ENCODE measurements at regions not wholly inside any gene's neighbourhood (a gene's known extent, or its start where the extent isn't known, plus 50 kb on each side); places are given as distances from the start of the nearest gene placed in this dataset.

GRCh38 chr2:210782222-210782621 is 225.8 kb downstream of the CPS1 start:
- no peak for TF ChIP-seq CTCF (IDR thresholded peaks at IDR 0.05; ENCODE audit: low read depth, low read length, missing input control)
- TF ChIP-seq EGR1 (IDR thresholded peaks at IDR 0.05; ENCODE audit: low read depth in 2 of 2), result no peak
- TF ChIP-seq REST (IDR thresholded peaks at IDR 0.05), result no peak
- TF ChIP-seq MAX (IDR thresholded peaks at IDR 0.05), result no peak
- no peak for TF ChIP-seq RXRA (IDR thresholded peaks at IDR 0.05)
- no peak for TF ChIP-seq NR2F2 (IDR thresholded peaks at IDR 0.05)
- TF ChIP-seq ZBTB33 (IDR thresholded peaks at IDR 0.05), result no peak
- TF ChIP-seq TAF1 (conservative IDR thresholded peaks at IDR 0.05), result no peak
- TF ChIP-seq GABPA (IDR thresholded peaks at IDR 0.05 in 1 of 2, conservative IDR thresholded peaks at IDR 0.05 in 1 of 2), result no peak
- TF ChIP-seq YY1 (IDR thresholded peaks at IDR 0.05), result no peak
- TF ChIP-seq JUND (IDR thresholded peaks at IDR 0.05), result no peak

Measured in liver (tissue), 3 donors.